A549 (cell line): ENCODE measurements at regions not wholly inside any gene's neighbourhood (a gene's known extent, or its start where the extent isn't known, plus 50 kb on each side); places are given as distances from the start of the nearest gene placed in this dataset.

ENCODE experiments used
- ATAC-seq, 2 experiments: fragments of 200-7000 bp in 1 of 2; fragments of >200 bp in 1 of 2; cut with Nextera tagmentation in 1 of 2; cut with Tn5 transposase in 1 of 2; 3 replicates each; pipeline versions ENCODE4 v1.8.0 to v1.9.1; 2018 to 2020; ENCODE audit warnings: mild to moderate bottlenecking in 1 of 2, moderate library complexity in 1 of 2
- CTCF ChIA-PET: fragments of 300-600 bp; sonication (Branson Sonifier 250); formaldehyde crosslinking; extraction: SDS; loops from one replicate; lab custom pipeline; 2021; ENCODE audit warnings: antibody characterized with exemption, inconsistent platforms; lab: Yijun Ruan, JAX
- POLR2A ChIA-PET: fragments of 350-600 bp; formaldehyde crosslinking; extraction: SDS; loops from one replicate; lab custom pipeline; 2021; ENCODE audit warnings: antibody characterized with exemption, inconsistent platforms; lab: Yijun Ruan, JAX
- DNase-seq, 2 experiments: peaks; one replicate each; pipeline versions ENCODE4 v3.0.0 to v3.0.0-alpha.2; 2011 to 2016; ENCODE audit warnings: low read depth in 1 of 2, low spot score in 1 of 2
- FAIRE-seq: peaks from 2 replicates; lab custom pipeline; 2011; peaks lifted over from hg19 to GRCh38; lab: Jason Lieb, UNC
- H3K27ac ChIP-seq, 2 experiments: fragments of >200 bp; sonication (Bioruptor Twin); formaldehyde crosslinking; 3 replicates each; pipeline ENCODE4 v1.5.1; 2016 to 2017
- H3K4me1 ChIP-seq: fragments of >200 bp; sonication (Bioruptor Twin); formaldehyde crosslinking; 3 replicates; pipeline ENCODE4 v1.6.1; 2016
- H3K4me2 ChIP-seq: fragments of >200 bp; sonication (Bioruptor Twin); formaldehyde crosslinking; 3 replicates; pipeline ENCODE4 v1.6.1; 2016
- H3K4me3 ChIP-seq: fragments of >200 bp; sonication (Bioruptor Twin); formaldehyde crosslinking; 3 replicates; pipeline ENCODE4 v1.5.1; 2016
- H3K9me3 ChIP-seq: fragments of >200 bp; sonication (Bioruptor Twin); formaldehyde crosslinking; 3 replicates; pipeline ENCODE4 v1.6.1; 2016
- ATOH8 ChIP-seq: fragments of 250-450 bp; sonication (Bioruptor Pico); IDR thresholded peaks from 2 replicates; pipeline ENCODE4 v1.5.0; 2020; ENCODE audit warnings: low read depth, mild to moderate bottlenecking, moderate library complexity
- CBX2 ChIP-seq: fragments of 200-600 bp; sonication (generic); IDR thresholded peaks from 2 replicates; pipeline ENCODE4 v1.6.1; 2016; ENCODE audit warnings: low read depth, mild to moderate bottlenecking, borderline replicate concordance
- CHD4 ChIP-seq: fragments of 200-600 bp; sonication (generic); IDR thresholded peaks from 2 replicates; pipeline ENCODE4 v1.6.1; 2016; ENCODE audit warnings: antibody characterized with exemption, mild to moderate bottlenecking, borderline replicate concordance
- CTCF ChIP-seq: fragments of >200 bp; sonication (Bioruptor Twin); formaldehyde crosslinking; IDR thresholded peaks from 3 replicates; pipeline ENCODE4 v1.5.1; 2016
- EHF ChIP-seq: fragments of 250-450 bp; sonication (Bioruptor Pico); IDR thresholded peaks from 2 replicates; pipeline ENCODE4 v1.5.0; 2020; ENCODE audit warnings: mild to moderate bottlenecking
- FOSB ChIP-seq: fragments of 250-450 bp; sonication (Bioruptor Pico); IDR thresholded peaks from 2 replicates; pipeline ENCODE4 v1.5.0; 2020; ENCODE audit warnings: mild to moderate bottlenecking, moderate library complexity
- FOSL2 ChIP-seq, 2 experiments: fragments of 450-650 bp in 1 of 2; fragments of >200 bp in 1 of 2; sonication (Bioruptor Twin) in 1 of 2; formaldehyde crosslinking; IDR thresholded peaks; 2 replicates each; pipeline versions ENCODE4 v1.5.0 to v1.6.1; 2016 to 2020; ENCODE audit warnings: mild to moderate bottlenecking in 1 of 2, moderate library complexity in 1 of 2
- GATA3 ChIP-seq: IDR thresholded peaks from 2 replicates; pipeline ENCODE4 v1.6.1; 2012; ENCODE audit warnings: borderline replicate concordance
- HES2 ChIP-seq: fragments of >200 bp; sonication (Bioruptor Twin); formaldehyde crosslinking; IDR thresholded peaks from 2 replicates; pipeline ENCODE4 v1.6.1; 2016
- HOXA7 ChIP-seq: fragments of 250-450 bp; sonication (Bioruptor Pico); IDR thresholded peaks from 2 replicates; pipeline ENCODE4 v1.5.0; 2020; ENCODE audit warnings: mild to moderate bottlenecking, moderate library complexity
- HOXB5 ChIP-seq: fragments of 250-450 bp; sonication (Bioruptor Pico); IDR thresholded peaks from 2 replicates; pipeline ENCODE4 v1.5.0; 2020; ENCODE audit warnings: mild to moderate bottlenecking, moderate library complexity
- JUN ChIP-seq, 2 experiments: fragments of >200 bp; sonication (Bioruptor Twin); formaldehyde crosslinking; IDR thresholded peaks; 2 replicates in 1 of 2; 3 replicates in 1 of 2; pipeline ENCODE4 v1.6.1; 2016 to 2017
- MAX ChIP-seq: IDR thresholded peaks from 2 replicates; pipeline ENCODE4 v1.6.1; 2012
- MAZ ChIP-seq: fragments of 150-350 bp; IDR thresholded peaks from 2 replicates; pipeline ENCODE4 v1.6.1; 2014; ENCODE audit warnings: antibody characterized with exemption, low read depth, low read length, borderline replicate concordance
- NR3C1 ChIP-seq: fragments of >200 bp; sonication (Bioruptor Twin); formaldehyde crosslinking; IDR thresholded peaks from 3 replicates; pipeline ENCODE4 v1.6.1; 2017
- POLR2A ChIP-seq: IDR thresholded peaks from 2 replicates; pipeline ENCODE4 v1.6.1; 2012; ENCODE audit warnings: mild to moderate bottlenecking, low read length
- RCOR1 ChIP-seq: fragments of 150-350 bp; IDR thresholded peaks from 2 replicates; pipeline ENCODE4 v1.6.1; 2014; ENCODE audit warnings: antibody characterized with exemption, low read length, low read depth
- REST ChIP-seq: fragments of 200-600 bp; sonication (generic); IDR thresholded peaks from 2 replicates; pipeline ENCODE4 v1.6.1; 2016; ENCODE audit warnings: antibody characterized with exemption, mild to moderate bottlenecking, moderate library complexity
- SREBF2 ChIP-seq: fragments of 450-650 bp; IDR thresholded peaks from 2 replicates; pipeline ENCODE4 v1.6.1; 2014; ENCODE audit warnings: mild to moderate bottlenecking, moderate library complexity
- TFCP2L1 ChIP-seq: fragments of 250-450 bp; sonication (Bioruptor Pico); IDR thresholded peaks from 2 replicates; pipeline ENCODE4 v1.5.0; 2021; ENCODE audit warnings: mild to moderate bottlenecking
- USF2 ChIP-seq: fragments of 450-650 bp; IDR thresholded peaks from 2 replicates; pipeline ENCODE4 v1.6.1; 2014; ENCODE audit warnings: antibody characterized with exemption
- ZC3H11A ChIP-seq: fragments of 450-650 bp; IDR thresholded peaks from 2 replicates; pipeline ENCODE4 v1.6.1; 2014; ENCODE audit warnings: antibody characterized with exemption, mild to moderate bottlenecking
- ZSCAN20 ChIP-seq: fragments of 250-450 bp; sonication (Bioruptor Pico); IDR thresholded peaks from 2 replicates; pipeline ENCODE4 v1.8.0; 2022; ENCODE audit warnings: mild to moderate bottlenecking, moderate library complexity
- WGBS: methylation state at CpG from one replicate; pipeline ENCODE4 v1.1.6; 2017; ENCODE audit errors: missing lambda C conversion rate; 5-methylcytosine and 5-hydroxymethylcytosine counted together

GRCh38 chr9:90020276-90020871 is 415.6 kb downstream of the GADD45G start:
- WGBS, result 43% methylated on average over 7 of the region's 7 CpGs
- TF ChIP-seq CBX2, result no peak
- no peak overlapping the region for H3K4me2 ChIP-seq
- peaks cover under 1% of the 10 kb centered on the region; the same call in 1 of the 3 replicates for H3K4me1 ChIP-seq
- H3K4me3 ChIP-seq, result no peak overlapping the region
- DNase-seq (no peak), FAIRE-seq (no peak), ATAC-seq (no peak)
- CTCF ChIA-PET, result no interaction called here
- H3K27ac ChIP-seq, result no peak overlapping the region
- H3K9me3 ChIP-seq, result peaks cover 5% of the 10 kb centered on the region; the same call in 1 of the 3 replicates
- POLR2A ChIA-PET, result no interaction called here

- ChIA-PET POLR2A (no interaction called here), CTCF (interaction anchor here (0.7 to 0.8 kb wide), 2 partner anchors 8 to 9 kb away, joined by 3 to 4 read pairs; no protein-coding TSS in a partner anchor)
- FAIRE-seq (no peak), ATAC-seq (no peak), DNase-seq (no peak)
- WGBS, result 69% methylated on average over 14 of the region's 14 CpGs
- H3K9me3 ChIP-seq, result peaks cover 5% of the 10 kb centered on the region; the same call in 1 of the 3 replicates
- TF ChIP-seq JUN (IDR thresholded peaks at IDR 0.05) (no peak), MAX (no peak), RCOR1 (no peak), SREBF2 (no peak), FOSB (CRISPR knock-in tag) (no peak), EHF (no peak), ZSCAN20 (CRISPR knock-in tag) (no peak)
- H3K27ac ChIP-seq, result no peak overlapping the region
- H3K4me2 ChIP-seq, result no peak overlapping the region
- H3K4me3 ChIP-seq, result no peak overlapping the region
- peaks cover 4% of the 10 kb centered on the region; the same call in 1 of the 3 replicates for H3K4me1 ChIP-seq
These were observed 416.5 kb downstream of the GADD45G start for GRCh38 chr9:90021216-90021906.

- TF ChIP-seq POLR2A (no peak), MAZ (no peak), HES2 (no peak), CTCF (no peak), HOXA7 (CRISPR knock-in tag) (no peak), FOSL2 (IDR thresholded peaks at IDR 0.05) (no peak), FOSL2 (CRISPR knock-in tag; IDR thresholded peaks at IDR 0.05) (no peak), CHD4 (no peak), NR3C1 (no peak), REST (no peak), USF2 (no peak), ZC3H11A (no peak), TFCP2L1 (CRISPR knock-in tag) (no peak), GATA3 (no peak), SREBF2 (no peak), HOXB5 (CRISPR knock-in tag) (no peak), JUN (IDR thresholded peaks at IDR 0.05) (no peak), ATOH8 (CRISPR knock-in tag) (no peak)
- H3K27ac ChIP-seq, result no peak overlapping the region
- no peak overlapping the region for H3K4me2 ChIP-seq
- 74% methylated on average over 3 of the region's 3 CpGs for WGBS
- peaks cover 4% of the 10 kb centered on the region; the same call in 1 of the 3 replicates for H3K4me1 ChIP-seq
- peak in 1 of 2 experiments; percentile 16 for DNase-seq
- H3K9me3 ChIP-seq, result peaks cover 5% of the 10 kb centered on the region; the same call in 1 of the 3 replicates
- peak in 1 of 2 experiments; percentile 62; a peak in 3 of 6 replicates for ATAC-seq
- POLR2A ChIA-PET, result no interaction called here
- FAIRE-seq, result no peak
- CTCF ChIA-PET, result no interaction called here
- no peak overlapping the region for H3K4me3 ChIP-seq
These were observed 417.7 kb downstream of the GADD45G start for GRCh38 chr9:90022474-90022873.
